ENCODE measurements at regions not wholly inside any gene's neighbourhood (a gene's known extent, or its start where the extent isn't known, plus 50 kb on each side); places are given as distances from the start of the nearest gene placed in this dataset.
"Not testable (repeated sequence)": the region's sequence is repeated elsewhere in the genome, so short reads cannot be mapped to it uniquely, and the experiment has no call there.

- no peak for DNase-seq (ENCODE audit: low spot score)
Observed at GRCh38 chr3:55158345-55158744, 230.5 kb upstream of the LRTM1 start.

- DNase-seq (ENCODE audit: low spot score), result no peak
Observed at GRCh38 chr3:55157731-55158130, 229.9 kb upstream of the LRTM1 start.

DNA sequence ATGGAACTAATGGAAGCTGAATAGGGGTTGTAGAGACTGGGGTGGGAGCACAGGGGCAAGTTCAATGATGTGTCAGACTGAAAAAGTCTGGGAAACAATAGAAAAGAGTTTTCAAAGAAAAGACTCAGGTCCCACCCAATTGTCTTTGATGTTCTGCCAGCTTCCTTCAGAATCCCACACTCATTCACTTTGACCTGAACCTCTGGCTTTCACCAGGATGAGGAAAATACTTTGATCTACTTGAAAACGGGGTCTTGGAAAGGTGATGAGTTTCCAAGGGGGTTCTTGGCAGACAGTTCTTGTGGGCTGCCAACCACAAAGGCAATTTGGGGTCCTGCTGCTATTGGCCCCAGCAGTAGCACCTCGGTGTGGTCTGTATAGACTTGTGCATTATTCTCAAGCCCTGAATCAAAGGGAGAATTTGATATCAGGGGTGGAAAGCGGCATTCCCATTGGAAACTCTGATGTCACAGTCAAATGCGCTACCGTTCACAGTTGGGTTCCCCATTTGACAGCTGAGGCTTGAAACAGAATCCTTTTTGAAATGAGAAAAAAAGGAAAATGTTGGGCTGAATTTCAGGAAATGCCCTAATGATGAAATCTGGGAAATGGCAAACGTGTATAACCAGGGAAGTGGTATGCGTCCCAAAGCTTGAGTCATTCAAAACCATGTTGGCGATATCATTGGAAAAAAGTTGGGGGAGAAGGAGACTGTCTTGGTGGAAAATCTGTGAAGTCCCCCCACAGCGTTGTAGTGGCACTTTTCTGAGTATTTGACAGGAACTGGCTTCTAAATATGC is 229.2 kb upstream of the LRTM1 start:
- no peak for DNase-seq (ENCODE audit: low spot score)

DNA sequence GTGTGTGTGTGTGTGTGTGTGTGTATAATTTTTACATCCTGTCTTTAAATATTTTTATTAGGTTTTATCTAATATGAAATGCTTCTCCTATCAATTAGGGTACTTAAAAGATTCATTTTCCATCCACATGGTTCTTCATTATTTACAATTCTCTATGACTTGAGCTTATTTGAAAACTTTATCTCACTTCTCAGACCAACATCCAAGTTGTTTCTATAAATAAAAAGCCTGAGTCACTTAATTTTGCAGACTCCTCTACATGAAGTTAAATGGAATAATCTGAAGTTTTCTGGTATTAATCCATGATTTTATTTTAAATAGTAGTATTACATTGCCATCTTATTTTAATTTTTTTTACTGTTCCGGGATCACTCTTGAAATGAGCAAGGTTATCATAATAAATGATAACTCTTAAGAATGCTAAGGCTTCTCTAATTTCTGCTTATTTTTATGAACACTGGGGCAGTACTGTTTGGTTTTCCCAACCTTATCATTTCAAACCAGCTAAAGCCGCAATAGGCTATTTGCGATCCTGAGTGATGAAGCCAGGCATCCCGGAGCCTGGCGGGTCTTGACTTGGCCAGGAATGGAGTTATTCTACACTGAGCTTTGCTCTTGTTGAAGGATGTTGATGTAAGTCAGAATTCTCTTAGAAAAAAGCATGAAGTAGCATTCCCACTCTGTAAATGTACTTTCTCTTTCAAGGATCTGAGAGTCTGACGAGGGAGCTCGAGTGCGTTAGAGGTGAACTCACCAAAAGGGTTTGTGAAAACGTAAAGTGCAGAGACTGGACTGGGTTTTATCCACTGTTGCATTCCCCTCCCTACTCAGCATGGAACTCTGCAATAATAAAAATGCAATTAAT is 220.2 kb upstream of the LRTM1 start:
- DNase-seq (ENCODE audit: low spot score), result no peak

GRCh38 chr3:55147406-55147805 is 219.5 kb upstream of the LRTM1 start:
- DNase-seq (ENCODE audit: low spot score), result no peak

DNA sequence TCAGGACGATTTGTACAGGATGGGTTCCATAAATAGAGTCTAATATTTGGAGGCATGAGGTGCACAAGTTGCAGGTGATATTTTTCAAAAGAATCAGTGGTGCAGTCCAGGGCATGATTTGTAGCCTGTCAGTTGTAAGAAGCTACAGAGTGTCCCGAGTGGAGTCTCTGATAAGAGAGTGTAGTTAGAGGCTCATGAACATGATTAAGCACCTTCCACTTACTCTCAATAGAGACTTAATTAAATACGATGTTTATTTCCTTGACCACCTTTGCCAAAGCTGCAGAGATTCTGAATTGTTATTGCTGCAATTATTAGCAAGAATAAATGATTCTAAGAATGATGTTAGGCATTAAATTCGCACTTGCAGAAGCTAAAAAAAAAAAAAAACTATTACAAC is 218.4 kb upstream of the LRTM1 start:
- DNase-seq (ENCODE audit: low spot score), result no peak

GRCh38 chr3:55144015-55144673 is 216.3 kb upstream of the LRTM1 start:
- DNase-seq (ENCODE audit: low spot score), result no peak

DNA sequence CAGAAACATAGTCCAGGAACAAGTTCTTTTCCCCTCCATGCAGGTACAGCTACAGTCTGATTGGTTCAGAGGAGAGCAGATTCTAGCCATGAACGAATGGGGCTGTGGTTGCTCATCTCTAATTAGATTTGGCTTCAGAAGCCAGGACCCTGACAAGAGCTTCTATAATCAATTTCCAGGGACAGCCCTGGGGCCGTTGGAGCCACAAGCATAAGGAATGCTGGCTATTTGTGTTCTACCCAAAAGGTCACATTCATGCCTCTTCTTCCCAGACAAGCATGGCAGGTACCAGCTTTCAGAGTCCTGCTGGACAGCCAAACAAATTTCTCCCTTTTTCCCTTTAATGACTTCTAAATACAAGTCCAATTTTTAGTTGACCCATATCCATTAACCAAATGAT is 215.5 kb upstream of the LRTM1 start:
- DNase-seq (ENCODE audit: low spot score), result no peak

GRCh38 chr3:55136291-55136690 is 208.4 kb upstream of the LRTM1 start:
- not testable (repeated sequence) for DNase-seq (ENCODE audit: low spot score)

DNA sequence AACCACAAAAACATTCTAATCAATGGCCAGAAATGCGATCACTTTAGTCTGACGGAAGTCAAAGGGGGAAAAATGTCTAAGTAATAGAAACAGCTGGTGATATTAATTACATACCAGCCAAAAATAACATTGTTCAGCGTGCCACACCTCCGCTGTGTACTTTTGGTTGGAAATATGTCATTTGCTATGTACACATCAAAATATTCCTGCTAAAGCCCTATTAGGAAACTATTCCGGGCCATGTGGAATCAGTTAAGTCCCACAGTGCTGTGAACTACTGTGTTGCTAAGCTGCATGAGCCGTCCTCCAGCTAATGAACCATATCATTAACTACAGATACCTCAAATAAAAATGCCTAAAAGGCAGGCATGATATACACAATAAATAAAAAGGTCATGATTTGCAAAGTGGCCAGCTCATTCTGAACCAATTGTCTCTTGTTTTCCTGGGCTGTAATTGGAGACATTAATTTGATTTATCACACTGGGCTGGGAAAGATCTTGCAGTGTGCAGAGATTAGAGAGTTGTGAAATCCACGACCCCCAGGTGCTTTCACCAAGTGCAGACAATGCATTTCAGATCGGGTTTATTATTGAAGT is 200.5 kb upstream of the LRTM1 start:
- no peak for DNase-seq (ENCODE audit: low spot score)

GRCh38 chr3:55127565-55127964 is 199.7 kb upstream of the LRTM1 start:
- DNase-seq (ENCODE audit: low spot score), result no peak

GRCh38 chr3:55124371-55124770 is 196.5 kb upstream of the LRTM1 start:
- DNase-seq (ENCODE audit: low spot score), result no peak

All from activated CD4-positive, alpha-beta T cell treated with anti-CD3 and anti-CD28 coated beads, Interleukin-2, Interleukin-4, amounts not matched to agents 100 ng/mL and 50 ng/mL, durations not matched to agents 16 hours and 8 hours (primary cell).